ENCODE measurements at regions not wholly inside any gene's neighbourhood (a gene's known extent, or its start where the extent isn't known, plus 50 kb on each side); places are given as distances from the start of the nearest gene placed in this dataset.
"Not testable (repeated sequence)": the region's sequence is repeated elsewhere in the genome, so short reads cannot be mapped to it uniquely, and the experiment has no call there.

GRCh38 chrX:65073233-65073632 is 97.0 kb upstream of the ZC4H2 start:
- no peak overlapping the region for H3K9ac ChIP-seq (ENCODE audit: low read length)
- TF ChIP-seq CTCF (IDR thresholded peaks at IDR 0.05; ENCODE audit: low read length) (no peak), EZH2 (IDR thresholded peaks at IDR 0.05; ENCODE audit: borderline replicate concordance, low read length) (no peak)
- no peak overlapping the region for H3K4me3 ChIP-seq (ENCODE audit: low read depth, low read length, poor library complexity, severe bottlenecking)
- H3K4me1 ChIP-seq (ENCODE audit: insufficient read depth, low read length, severe bottlenecking) = no peaks in the 10 kb centered on the region
- no peaks in the 10 kb centered on the region for H3K27me3 ChIP-seq (ENCODE audit: insufficient read depth, low read length)
- no peaks in the 10 kb centered on the region for H3K36me3 ChIP-seq (ENCODE audit: insufficient read depth, low read length)
- H3K9me3 ChIP-seq (ENCODE audit: low read length) = no peaks in the 10 kb centered on the region
- H4K20me1 ChIP-seq (ENCODE audit: insufficient read depth, low read length) = no peaks in the 10 kb centered on the region
- no peak overlapping the region for H2AFZ ChIP-seq (ENCODE audit: low read length)
- no peak overlapping the region for H3K4me2 ChIP-seq (ENCODE audit: low read length)
- H3F3A ChIP-seq (ENCODE audit: insufficient read depth, low read length) = no peaks in the 10 kb centered on the region
- no peaks in the 10 kb centered on the region for H3K9me2 ChIP-seq (ENCODE audit: low read depth, low read length)
- H3K79me2 ChIP-seq (ENCODE audit: insufficient read depth, low read length) = no peaks in the 10 kb centered on the region
- no peak overlapping the region for H3K27ac ChIP-seq (ENCODE audit: low read depth, low read length, poor library complexity, severe bottlenecking)

- Histone ChIP-seq H4K20me1 (ENCODE audit: insufficient read depth, low read length) (no peaks in the 10 kb centered on the region), H3K27ac (ENCODE audit: low read depth, low read length, poor library complexity, severe bottlenecking) (no peak overlapping the region), H3K79me2 (ENCODE audit: insufficient read depth, low read length) (no peaks in the 10 kb centered on the region), H3K36me3 (ENCODE audit: insufficient read depth, low read length) (no peaks in the 10 kb centered on the region), H3K4me3 (ENCODE audit: low read depth, low read length, poor library complexity, severe bottlenecking) (no peak overlapping the region), H3K9ac (ENCODE audit: low read length) (no peak overlapping the region), H2AFZ (ENCODE audit: low read length) (no peak overlapping the region), H3F3A (ENCODE audit: insufficient read depth, low read length) (no peaks in the 10 kb centered on the region), H3K4me1 (ENCODE audit: insufficient read depth, low read length, severe bottlenecking) (no peaks in the 10 kb centered on the region), H3K9me3 (ENCODE audit: low read length) (no peaks in the 10 kb centered on the region), H3K4me2 (ENCODE audit: low read length) (no peak overlapping the region), H3K27me3 (ENCODE audit: insufficient read depth, low read length) (no peaks in the 10 kb centered on the region), H3K9me2 (ENCODE audit: low read depth, low read length) (no peaks in the 10 kb centered on the region)
- TF ChIP-seq CTCF (IDR thresholded peaks at IDR 0.05; ENCODE audit: low read length) = no peak
Observed at GRCh38 chrX:65072590-65072989, 96.3 kb upstream of the ZC4H2 start.

- H4K20me1 ChIP-seq (ENCODE audit: insufficient read depth, low read length); H2AFZ ChIP-seq (ENCODE audit: low read length); H3K9ac ChIP-seq (ENCODE audit: low read length); H3F3A ChIP-seq (ENCODE audit: insufficient read depth, low read length); H3K9me3 ChIP-seq (ENCODE audit: low read length); H3K4me1 ChIP-seq (ENCODE audit: insufficient read depth, low read length, severe bottlenecking); H3K27ac ChIP-seq (ENCODE audit: low read depth, low read length, poor library complexity, severe bottlenecking); H3K36me3 ChIP-seq (ENCODE audit: insufficient read depth, low read length); H3K9me2 ChIP-seq (ENCODE audit: low read depth, low read length); H3K79me2 ChIP-seq (ENCODE audit: insufficient read depth, low read length); H3K4me2 ChIP-seq (ENCODE audit: low read length); H3K27me3 ChIP-seq (ENCODE audit: insufficient read depth, low read length); H3K4me3 ChIP-seq (ENCODE audit: low read depth, low read length, poor library complexity, severe bottlenecking): not testable (repeated sequence)
Observed at GRCh38 chrX:65058626-65059025, 82.4 kb upstream of the ZC4H2 start.

GRCh38 chrX:65045001-65045400 is 68.8 kb upstream of the ZC4H2 start:
- H2AFZ ChIP-seq (ENCODE audit: low read length) = no peak overlapping the region
- H3K9me3 ChIP-seq (ENCODE audit: low read length) = no peaks in the 10 kb centered on the region
- H3K27ac ChIP-seq (ENCODE audit: low read depth, low read length, poor library complexity, severe bottlenecking) = no peak overlapping the region
- H4K20me1 ChIP-seq (ENCODE audit: insufficient read depth, low read length) = no peaks in the 10 kb centered on the region
- no peak overlapping the region for H3K4me2 ChIP-seq (ENCODE audit: low read length)
- TF ChIP-seq EZH2 (IDR thresholded peaks at IDR 0.05; ENCODE audit: borderline replicate concordance, low read length) = no peak
- no peak for TF ChIP-seq CTCF (IDR thresholded peaks at IDR 0.05; ENCODE audit: low read length)
- H3K9ac ChIP-seq (ENCODE audit: low read length) = no peak overlapping the region
- no peaks in the 10 kb centered on the region for H3K36me3 ChIP-seq (ENCODE audit: insufficient read depth, low read length)
- no peaks in the 10 kb centered on the region for H3K79me2 ChIP-seq (ENCODE audit: insufficient read depth, low read length)
- H3K27me3 ChIP-seq (ENCODE audit: insufficient read depth, low read length) = no peaks in the 10 kb centered on the region
- no peaks in the 10 kb centered on the region for H3K4me1 ChIP-seq (ENCODE audit: insufficient read depth, low read length, severe bottlenecking)
- H3K9me2 ChIP-seq (ENCODE audit: low read depth, low read length) = no peaks in the 10 kb centered on the region
- no peaks in the 10 kb centered on the region for H3F3A ChIP-seq (ENCODE audit: insufficient read depth, low read length)
- no peak overlapping the region for H3K4me3 ChIP-seq (ENCODE audit: low read depth, low read length, poor library complexity, severe bottlenecking)
